ENCODE measurements at regions not wholly inside any gene's neighbourhood (a gene's known extent, or its start where the extent isn't known, plus 50 kb on each side); places are given as distances from the start of the nearest gene placed in this dataset.

DNA sequence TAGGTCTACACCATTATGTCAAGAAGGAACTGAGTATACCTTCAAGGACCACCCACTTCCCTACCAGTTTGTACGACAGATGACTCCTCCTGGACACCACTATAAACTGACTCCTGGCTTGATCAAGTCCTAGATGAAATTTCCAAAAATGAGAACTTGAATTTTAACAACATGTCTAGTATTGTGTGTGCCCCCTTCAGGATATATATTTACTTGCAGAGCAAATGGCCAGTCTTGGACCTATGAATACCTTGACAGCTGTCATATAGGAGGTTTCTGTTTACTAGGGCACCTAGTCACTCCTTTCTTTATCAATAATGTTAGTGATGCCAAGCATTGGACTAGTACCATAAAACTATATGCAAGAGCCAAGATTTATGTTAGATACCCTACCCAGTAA, 94.1 kb upstream of the TMEM26 start:
- DNase-seq = no peak

GRCh38 chr10:61545170-61545569, 92.0 kb upstream of the TMEM26 start:
- no peak for DNase-seq

GRCh38 chr10:61543831-61544230, 90.7 kb upstream of the TMEM26 start:
- no peak for DNase-seq

DNA sequence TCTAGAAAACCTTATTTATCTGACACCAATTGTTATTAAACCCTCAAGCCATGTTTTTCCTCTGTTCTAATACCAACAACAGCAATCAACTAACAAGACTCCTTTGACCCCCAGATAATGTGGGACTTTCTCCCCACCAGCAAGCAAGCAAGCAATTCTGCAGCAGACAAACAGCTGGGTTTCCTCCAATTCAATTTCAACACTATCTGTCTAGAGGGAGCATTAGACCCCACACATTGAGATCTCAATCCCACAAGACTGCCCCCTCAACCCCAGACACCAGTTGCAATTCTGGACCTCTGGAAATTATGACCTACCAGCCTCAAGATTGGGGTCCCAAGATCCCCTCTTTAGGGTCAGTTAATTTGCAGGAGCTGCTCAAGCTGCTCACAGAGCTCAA, 89.4 kb upstream of the TMEM26 start:
- peak; percentile 14 for DNase-seq

- DNase-seq = no peak
Observed at GRCh38 chr10:61541960-61542359, 88.8 kb upstream of the TMEM26 start.

DNA sequence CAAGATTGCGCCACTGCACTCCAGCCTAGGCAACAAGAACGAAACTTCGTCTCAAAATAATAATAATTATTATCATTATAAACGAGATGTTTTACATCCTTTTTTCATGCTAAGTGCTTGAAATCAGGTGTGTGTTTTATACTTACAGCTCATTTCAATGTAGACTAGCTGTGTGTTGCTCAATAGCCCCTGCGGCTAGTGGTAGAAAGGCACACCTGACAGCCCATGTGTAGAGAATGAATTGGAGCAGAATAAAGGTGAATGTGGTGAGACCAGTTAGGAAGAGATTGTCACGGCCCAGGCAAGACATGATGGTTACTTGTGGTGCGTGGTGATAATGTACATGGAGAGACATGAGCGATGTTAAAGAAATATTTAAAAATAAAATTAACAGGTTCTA, 86.7 kb upstream of the TMEM26 start:
- DNase-seq = no peak

- no peak for DNase-seq
Observed at GRCh38 chr10:61529208-61529607, 76.0 kb upstream of the TMEM26 start.

GRCh38 chr10:61503051-61503450, 49.9 kb upstream of the TMEM26 start:
- DNase-seq = no peak

All from left kidney (tissue), 1 donor.